Kidney (tissue), 13 donors: ENCODE measurements at regions not wholly inside any gene's neighbourhood (a gene's known extent, or its start where the extent isn't known, plus 50 kb on each side); places are given as distances from the start of the nearest gene placed in this dataset.

Experiments used
- DNase-seq, 5 donors: peaks; one replicate each; pipeline ENCODE4 v3.0.0-alpha.2; 2013 to 2020
- FAIRE-seq: peaks from 2 replicates; lab custom pipeline; 2012; peaks lifted over from hg19 to GRCh38; lab: Jason Lieb, UNC
- H3K27ac ChIP-seq, 2 donors: one replicate each; pipeline ENCODE4 v1.7.0; 2013; ENCODE audit warnings: low read depth in 2 of 2, low read length in 2 of 2, inconsistent platforms in 1 of 2
- H3K27me3 ChIP-seq: one replicate; pipeline ENCODE4 v1.7.1; 2013; ENCODE audit warnings: low read length, inconsistent platforms; ENCODE audit not compliant: control insufficient read depth, insufficient read depth
- H3K36me3 ChIP-seq, 3 donors: one replicate each; pipeline versions ENCODE4 v1.7.0 to v1.7.1; 2013; ENCODE audit warnings: low read length in 3 of 3, control low read depth in 1 of 3, inconsistent platforms in 1 of 3; ENCODE audit not compliant: insufficient read depth in 3 of 3, control insufficient read depth in 2 of 3
- H3K4me1 ChIP-seq, 3 donors: one replicate each; pipeline versions ENCODE4 v1.7.0 to v1.7.1; 2013; ENCODE audit warnings: low read length in 3 of 3, inconsistent platforms in 1 of 3, low read depth in 1 of 3; ENCODE audit not compliant: control insufficient read depth in 2 of 3, insufficient read depth in 2 of 3
- H3K4me3 ChIP-seq, 3 donors: one replicate each; pipeline versions ENCODE4 v1.7.0 to v1.8.1; 2013; ENCODE audit warnings: low read length in 3 of 3, control low read depth in 1 of 3, inconsistent platforms in 1 of 3
- H3K9ac ChIP-seq, 3 donors: one replicate each; pipeline versions ENCODE4 v1.7.0 to v1.7.1; 2013; ENCODE audit warnings: low read length in 3 of 3, control low read depth in 1 of 3, inconsistent platforms in 1 of 3
- H3K9me3 ChIP-seq, 3 donors: one replicate each; pipeline versions ENCODE4 v1.7.0 to v1.7.1; 2013; ENCODE audit warnings: low read length in 3 of 3, control low read depth in 1 of 3, inconsistent platforms in 1 of 3; ENCODE audit not compliant: control insufficient read depth in 2 of 3, insufficient read depth in 1 of 3
- intact Hi-C: fragments of 100-400 bp; cut with DNase I; formaldehyde crosslinking; loops from one replicate; pipeline ENCODE4 v1.11.1; 2022
- TF ChIP-seq, protein P1 (sequence below): IDR thresholded peaks from 3 replicates; pipeline ENCODE4 v1.5.1; 2012; ENCODE audit warnings: mild to moderate bottlenecking, moderate library complexity, borderline replicate concordance; ENCODE audit not compliant: insufficient read depth; ENCODE audit errors: extremely low read depth
- donor health status: control.
- donor health status: control.
- donor health status: control.
- donor health status: control.
- donor health status: control.
- donor health status: DM: yes; HTN: yes; CAD: no.
- donor health status: Normal renal cell carcinoma (clear cell type).

DNA sequence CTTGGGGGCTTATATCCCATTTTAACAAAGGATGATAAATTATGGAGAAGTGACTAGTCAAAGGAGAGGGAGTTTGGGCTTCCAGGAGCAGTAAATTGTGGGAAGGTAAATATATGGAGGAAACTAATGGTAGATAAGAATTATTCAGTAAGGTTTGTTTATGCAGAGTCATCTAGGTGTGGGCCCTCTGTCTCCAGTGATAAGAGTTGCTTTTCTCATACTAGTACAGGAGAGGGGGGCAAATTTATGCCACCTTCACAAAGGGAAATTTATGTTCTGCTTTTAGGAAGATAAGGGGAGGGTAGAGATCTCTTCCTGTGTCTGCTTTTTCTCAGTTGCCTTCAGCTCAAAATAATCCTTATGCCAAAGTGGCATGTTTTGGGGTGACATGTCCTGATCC is 383.7 kb upstream of the PPP2R3A start:
- intact Hi-C loops, result no loop called here
- no peak for FAIRE-seq
- no peak overlapping the region for H3K9ac ChIP-seq
- H3K4me3 ChIP-seq, result no peak overlapping the region
- no peaks in the 10 kb centered on the region for H3K4me1 ChIP-seq
- no peak overlapping the region for H3K27ac ChIP-seq
- no peaks in the 10 kb centered on the region for H3K9me3 ChIP-seq
- DNase-seq, result no peak
- no peaks in the 10 kb centered on the region for H3K27me3 ChIP-seq
- no peaks in the 10 kb centered on the region for H3K36me3 ChIP-seq
- TF ChIP-seq, protein P1, sequence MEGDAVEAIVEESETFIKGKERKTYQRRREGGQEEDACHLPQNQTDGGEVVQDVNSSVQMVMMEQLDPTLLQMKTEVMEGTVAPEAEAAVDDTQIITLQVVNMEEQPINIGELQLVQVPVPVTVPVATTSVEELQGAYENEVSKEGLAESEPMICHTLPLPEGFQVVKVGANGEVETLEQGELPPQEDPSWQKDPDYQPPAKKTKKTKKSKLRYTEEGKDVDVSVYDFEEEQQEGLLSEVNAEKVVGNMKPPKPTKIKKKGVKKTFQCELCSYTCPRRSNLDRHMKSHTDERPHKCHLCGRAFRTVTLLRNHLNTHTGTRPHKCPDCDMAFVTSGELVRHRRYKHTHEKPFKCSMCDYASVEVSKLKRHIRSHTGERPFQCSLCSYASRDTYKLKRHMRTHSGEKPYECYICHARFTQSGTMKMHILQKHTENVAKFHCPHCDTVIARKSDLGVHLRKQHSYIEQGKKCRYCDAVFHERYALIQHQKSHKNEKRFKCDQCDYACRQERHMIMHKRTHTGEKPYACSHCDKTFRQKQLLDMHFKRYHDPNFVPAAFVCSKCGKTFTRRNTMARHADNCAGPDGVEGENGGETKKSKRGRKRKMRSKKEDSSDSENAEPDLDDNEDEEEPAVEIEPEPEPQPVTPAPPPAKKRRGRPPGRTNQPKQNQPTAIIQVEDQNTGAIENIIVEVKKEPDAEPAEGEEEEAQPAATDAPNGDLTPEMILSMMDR, result no peak

DNA sequence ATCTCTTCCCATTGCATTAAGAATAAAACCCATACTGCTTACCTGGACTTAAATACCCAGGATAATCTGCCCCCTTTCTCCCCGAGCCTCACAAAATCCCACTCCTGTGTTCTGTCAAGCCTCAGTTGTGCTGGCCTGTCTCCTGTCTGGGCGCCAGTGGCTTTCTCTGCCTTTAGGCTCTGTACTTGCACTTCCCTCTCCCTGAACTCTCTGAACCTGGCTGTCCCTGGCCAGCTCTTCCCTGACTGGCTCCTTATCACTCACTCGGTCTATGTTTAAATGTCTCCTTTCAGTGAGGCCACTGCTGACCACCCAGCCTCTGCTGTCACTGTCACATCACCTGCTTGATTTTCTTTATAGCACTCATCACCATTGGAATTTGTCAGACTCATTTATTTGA is 382.7 kb upstream of the PPP2R3A start:
- no peak for DNase-seq
- Histone ChIP-seq H3K4me3 (no peak overlapping the region), H3K27me3 (no peaks in the 10 kb centered on the region), H3K9me3 (no peaks in the 10 kb centered on the region), H3K27ac (no peak overlapping the region), H3K4me1 (no peaks in the 10 kb centered on the region), H3K9ac (no peak overlapping the region), H3K36me3 (no peaks in the 10 kb centered on the region)
- FAIRE-seq, result no peak
- intact Hi-C loops, result no loop called here
- TF ChIP-seq, protein P1, result no peak

- Histone ChIP-seq H3K4me1 (no peaks in the 10 kb centered on the region), H3K9me3 (no peaks in the 10 kb centered on the region), H3K4me3 (no peak overlapping the region), H3K27me3 (no peaks in the 10 kb centered on the region), H3K9ac (no peak overlapping the region), H3K27ac (no peak overlapping the region), H3K36me3 (no peaks in the 10 kb centered on the region)
- intact Hi-C loops, result no loop called here
- TF ChIP-seq, protein P1, result no peak
- FAIRE-seq (no peak), DNase-seq (no peak)
Measured at GRCh38 chr3:135596563-135596962, 369.0 kb upstream of the PPP2R3A start.

GRCh38 chr3:135597855-135598254 is 367.7 kb upstream of the PPP2R3A start:
- Histone ChIP-seq H3K27me3 (no peaks in the 10 kb centered on the region), H3K27ac (no peak overlapping the region), H3K4me1 (no peaks in the 10 kb centered on the region), H3K36me3 (no peaks in the 10 kb centered on the region), H3K9me3 (no peaks in the 10 kb centered on the region), H3K9ac (no peak overlapping the region), H3K4me3 (no peak overlapping the region)
- TF ChIP-seq, protein P1, result no peak
- DNase-seq, result no peak
- FAIRE-seq, result no peak
- intact Hi-C loops, result no loop called here
